ENCODE measurements at regions not wholly inside any gene's neighbourhood (a gene's known extent, or its start where the extent isn't known, plus 50 kb on each side); places are given as distances from the start of the nearest gene placed in this dataset.

DNA sequence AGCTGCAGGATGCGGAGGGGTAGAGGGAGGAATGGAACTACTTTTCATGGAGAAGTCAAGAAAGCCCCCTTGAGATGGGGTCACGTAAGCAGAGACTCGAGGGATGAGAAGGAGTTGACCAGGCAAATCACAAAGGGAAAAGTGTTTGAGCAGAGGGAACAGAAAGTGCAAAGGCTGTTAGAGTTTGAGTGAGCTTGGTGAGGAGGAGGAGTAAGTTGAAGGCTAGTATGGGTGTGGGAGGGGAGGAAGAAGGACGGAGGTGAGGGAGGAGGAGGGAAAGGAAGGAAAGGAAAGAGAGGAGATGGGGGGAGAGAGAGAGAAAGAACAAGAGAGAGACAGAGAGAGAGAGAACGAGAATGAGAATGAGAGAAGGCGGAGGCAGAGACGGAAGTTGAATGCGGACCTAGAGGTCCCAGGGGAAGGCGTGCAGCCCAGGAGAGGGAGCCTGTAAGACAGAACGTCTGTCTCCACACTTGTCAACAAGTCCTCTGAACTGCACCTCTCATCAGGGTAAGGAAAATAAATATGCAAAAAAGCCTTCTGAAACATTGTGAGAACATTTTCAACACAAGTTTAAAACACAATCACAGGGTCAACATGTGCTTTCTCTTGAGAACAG is 279.8 kb upstream of the EEF2KMT start:
- no peak for DNase-seq

DNA sequence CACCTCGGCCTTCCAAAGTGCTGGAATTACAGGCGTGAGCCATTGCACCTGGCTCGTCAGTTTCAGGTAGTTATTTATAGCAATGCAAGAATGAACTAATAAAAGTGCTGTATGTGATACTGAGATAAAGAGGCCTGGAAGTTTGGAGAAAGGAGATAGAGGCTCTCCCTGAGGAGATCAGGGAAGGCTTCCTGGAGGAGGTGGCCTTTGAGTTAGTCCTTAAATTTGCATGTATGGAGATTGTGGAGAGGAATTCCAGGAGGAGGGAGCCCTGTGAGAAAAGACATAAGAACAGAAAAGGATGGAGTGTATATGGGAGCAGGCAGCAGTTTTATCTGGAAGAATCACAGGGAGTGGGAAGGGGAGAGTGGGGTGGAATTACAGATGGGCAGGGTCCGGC is 276.6 kb upstream of the EEF2KMT start:
- no peak for DNase-seq

DNA sequence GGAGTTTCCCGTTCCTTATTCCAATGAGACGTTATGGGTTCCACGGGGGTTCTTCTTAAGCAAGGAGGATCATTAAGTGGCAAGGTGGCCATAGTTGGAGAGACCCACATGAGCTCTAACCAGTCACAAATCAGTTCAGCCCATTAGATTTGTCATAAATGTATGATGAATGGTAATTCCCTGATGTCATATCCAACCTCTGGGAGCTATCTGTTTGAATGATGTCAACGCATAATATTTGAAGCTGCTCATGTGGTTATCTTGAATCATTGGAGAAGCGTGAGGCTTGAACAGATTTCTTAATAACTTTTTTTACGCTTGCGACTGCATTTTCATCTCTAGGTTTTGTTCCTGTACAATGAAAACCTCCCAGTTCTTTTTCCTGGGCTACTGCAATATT is 270.4 kb upstream of the EEF2KMT start:
- no peak for DNase-seq

DNA sequence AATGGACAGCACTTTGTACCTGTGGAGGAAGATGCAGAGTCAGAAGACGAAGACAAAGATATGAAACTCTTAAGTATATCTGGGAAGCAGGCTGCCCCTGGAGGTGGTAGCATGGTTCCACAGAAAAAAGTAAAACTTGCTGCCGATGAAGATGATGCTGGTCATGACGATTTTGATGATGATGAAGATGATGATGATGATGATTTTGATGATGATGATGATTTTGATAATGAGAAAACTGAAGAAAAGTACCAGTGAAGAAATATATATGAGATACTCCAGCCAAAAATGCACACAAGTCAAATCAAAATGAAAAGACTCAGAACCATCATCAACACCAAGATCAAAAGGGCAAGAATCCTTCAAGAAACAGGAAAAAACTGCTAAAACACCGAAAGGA is 268.5 kb upstream of the EEF2KMT start:
- no peak for DNase-seq

DNA sequence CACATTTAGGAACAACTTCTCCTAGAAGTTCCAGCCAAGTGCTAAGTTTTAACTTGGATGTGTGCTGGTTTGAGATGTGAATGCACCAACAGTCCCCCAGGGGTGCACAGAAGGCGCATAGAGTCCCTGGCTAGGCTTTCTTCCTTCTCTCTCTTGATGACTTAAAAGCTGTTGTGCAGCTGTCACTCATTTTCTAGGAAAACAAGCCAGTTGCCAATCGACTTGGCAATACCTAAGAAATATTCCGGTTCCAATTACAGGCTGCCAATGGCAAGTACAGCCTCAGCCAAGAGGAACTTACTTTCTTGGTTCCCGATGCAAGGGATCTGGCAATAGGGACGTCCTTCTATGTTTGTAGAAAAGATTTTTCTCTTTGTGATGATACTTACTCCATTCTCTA is 266.6 kb upstream of the EEF2KMT start:
- no peak for DNase-seq

- no peak for DNase-seq
Observed at GRCh38 chr16:5361322-5361721, 263.7 kb upstream of the EEF2KMT start.

DNA sequence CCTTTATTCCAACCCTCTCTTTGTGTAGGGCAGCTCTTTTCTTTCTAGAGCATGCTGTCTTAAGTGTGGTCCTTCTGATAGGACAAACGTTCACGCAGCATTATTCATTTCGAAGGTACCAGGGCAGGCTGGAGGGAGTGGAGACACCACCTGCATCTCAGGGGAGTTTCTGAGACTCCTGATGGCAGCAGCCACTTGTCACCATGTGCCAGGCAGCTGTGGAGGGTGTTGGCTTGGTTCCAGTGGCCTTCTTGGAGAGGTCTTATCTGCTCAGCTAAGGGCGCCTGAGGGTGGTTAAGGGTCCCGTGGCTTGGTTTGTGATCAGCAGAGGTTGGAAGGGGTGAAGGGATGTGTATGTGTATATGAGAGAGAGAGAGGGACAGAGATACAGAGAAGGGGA is 257.1 kb upstream of the EEF2KMT start:
- DNase-seq: no peak

GRCh38 chr16:5349670-5350517 is 252.3 kb upstream of the EEF2KMT start:
- no peak for DNase-seq

DNA sequence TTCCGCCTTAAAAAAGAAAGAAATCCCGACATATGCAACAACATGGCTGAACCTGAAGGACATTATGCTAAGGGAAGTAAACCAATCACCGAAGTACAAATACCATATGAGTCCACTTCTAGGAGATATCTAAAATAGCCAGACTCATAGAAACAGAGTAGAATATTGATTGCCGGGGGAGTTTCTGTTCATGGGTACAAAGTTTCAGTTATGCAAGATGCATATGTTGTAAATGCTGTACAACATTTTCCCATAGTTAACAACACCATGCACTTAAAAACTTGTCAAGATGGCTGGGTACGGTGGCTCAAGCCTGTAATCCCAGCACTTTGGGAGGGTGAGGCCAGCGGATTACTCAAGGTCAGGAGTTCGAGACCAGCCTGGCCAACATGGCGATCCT is 251.5 kb upstream of the EEF2KMT start:
- DNase-seq: no peak

DNA sequence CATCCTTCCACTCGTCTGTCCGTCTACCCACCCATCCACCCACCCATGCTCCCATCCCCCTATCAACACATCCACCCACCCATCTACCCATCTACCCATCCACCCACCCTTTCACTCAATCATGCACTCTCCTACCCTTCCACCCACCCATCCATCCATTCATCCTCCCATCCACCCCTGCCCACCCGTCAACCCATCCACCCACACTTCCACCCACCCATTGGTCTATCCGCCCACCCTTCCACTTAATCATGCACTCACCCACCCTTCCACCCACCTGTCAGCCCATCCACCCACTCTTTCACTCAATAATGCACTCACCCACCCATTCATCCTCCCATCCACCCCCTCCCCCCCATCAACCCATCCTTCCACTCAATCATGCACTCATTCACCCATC is 250.0 kb upstream of the EEF2KMT start:
- DNase-seq: no peak

DNA sequence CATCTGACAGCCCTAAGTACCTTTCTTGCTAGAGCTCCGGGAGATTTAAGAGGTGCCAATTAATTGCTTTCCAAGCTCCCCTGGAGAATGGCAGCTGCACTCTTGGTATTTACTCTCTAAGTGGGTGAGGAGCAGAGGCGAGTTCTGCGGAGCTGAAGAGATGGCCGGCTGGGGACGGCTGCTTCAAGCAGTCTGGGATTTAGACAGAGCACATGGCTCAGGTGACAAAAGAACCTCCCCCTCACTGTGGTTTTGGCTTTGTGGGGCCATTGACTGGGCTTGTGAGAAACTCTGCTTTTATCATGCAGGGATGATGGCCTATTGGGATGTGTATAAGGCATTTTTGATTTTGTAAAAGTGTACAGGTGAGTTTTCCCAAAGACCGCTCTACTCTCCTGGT is 239.3 kb upstream of the EEF2KMT start:
- no peak for DNase-seq

- no peak for DNase-seq
Observed at GRCh38 chr16:5333991-5334390, 236.4 kb upstream of the EEF2KMT start.

GRCh38 chr16:5333126-5333525 is 235.5 kb upstream of the EEF2KMT start:
- no peak for DNase-seq

GRCh38 chr16:5330058-5330457 is 232.5 kb upstream of the EEF2KMT start:
- DNase-seq: no peak

GRCh38 chr16:5328546-5328945 is 231.0 kb upstream of the EEF2KMT start:
- no peak for DNase-seq

GRCh38 chr16:5326395-5326794 is 228.8 kb upstream of the EEF2KMT start:
- DNase-seq: no peak

- no peak for DNase-seq
Observed at GRCh38 chr16:5325932-5326331, 228.3 kb upstream of the EEF2KMT start.

DNA sequence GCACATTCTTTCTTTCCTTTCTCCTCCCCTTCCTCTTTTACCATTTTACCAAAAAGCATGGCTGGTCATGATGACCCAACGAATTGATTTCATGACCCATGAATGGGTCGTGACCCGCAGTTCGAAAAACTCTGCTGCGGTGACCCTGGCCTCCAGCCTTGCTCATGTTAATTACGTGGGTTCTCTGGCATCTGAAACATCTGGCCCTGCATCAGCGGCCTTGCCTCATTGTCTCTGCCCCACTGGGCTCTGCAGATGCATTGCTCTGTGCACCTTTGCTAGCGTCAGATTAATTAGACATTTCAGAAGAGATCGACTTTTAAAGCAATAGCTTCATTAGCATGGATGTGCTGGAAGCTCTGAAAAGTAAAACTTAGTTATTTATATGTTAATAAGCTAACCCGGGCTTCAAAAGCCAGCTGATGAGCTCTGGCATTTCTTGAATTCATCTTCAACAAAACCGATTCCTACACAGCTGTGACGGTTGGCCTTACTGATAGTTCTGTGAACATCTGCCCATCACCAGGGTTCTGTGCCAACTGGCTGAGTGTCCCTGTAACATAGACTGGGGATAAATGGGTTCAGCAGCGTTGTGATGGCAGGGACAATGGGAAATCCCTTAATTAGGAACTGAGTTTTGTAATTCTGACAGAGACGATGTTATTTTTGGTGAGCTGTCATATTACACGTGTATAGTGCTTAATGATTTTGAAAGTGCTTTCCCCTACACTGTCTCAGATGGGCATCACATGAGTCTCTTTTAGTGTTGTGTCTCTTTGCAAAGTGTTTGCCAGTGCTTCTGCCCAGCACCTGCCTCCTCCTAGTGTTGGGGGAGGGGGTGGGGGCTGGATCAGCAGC is 225.9 kb upstream of the EEF2KMT start:
- no peak for DNase-seq

DNA sequence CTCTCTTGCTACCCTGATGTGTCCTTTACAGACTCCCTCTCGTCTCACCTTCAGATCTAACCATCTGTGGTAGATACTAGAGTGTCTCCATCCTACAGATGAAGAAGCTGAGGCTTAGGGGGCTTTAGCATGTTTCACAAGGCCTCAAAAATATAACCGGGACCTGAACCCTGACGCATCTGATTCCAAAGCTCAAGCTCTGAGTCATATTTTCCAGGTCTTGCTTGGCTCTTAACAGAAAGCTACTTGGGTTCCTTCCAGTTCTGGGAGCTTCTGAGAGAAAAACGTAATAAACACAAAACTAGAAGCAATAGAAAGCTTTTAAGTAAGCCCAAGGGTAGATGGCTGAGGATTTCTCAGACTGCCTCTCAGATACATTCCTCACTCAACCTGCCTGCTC is 224.3 kb upstream of the EEF2KMT start:
- DNase-seq: no peak

- no peak for DNase-seq
Observed at GRCh38 chr16:5319799-5320198, 222.2 kb upstream of the EEF2KMT start.

GRCh38 chr16:5315914-5316313 is 218.3 kb upstream of the EEF2KMT start:
- no peak for DNase-seq

GRCh38 chr16:5314377-5314776 is 216.8 kb upstream of the EEF2KMT start:
- DNase-seq: no peak

- no peak for DNase-seq
Observed at GRCh38 chr16:5309946-5310611, 212.5 kb upstream of the EEF2KMT start.
